Activated T-helper 9 cell treated with anti-CD3 and anti-CD28 coated beads, Interleukin-2, amount 50 U/mL, for 16 hours (primary cell): ENCODE measurements at regions not wholly inside any gene's neighbourhood (a gene's known extent, or its start where the extent isn't known, plus 50 kb on each side); places are given as distances from the start of the nearest gene placed in this dataset.

Experiments used
- DNase-seq: peaks from one replicate; pipeline ENCODE4 v3.0.0-alpha.2; 2020; ENCODE audit warnings: low read depth

DNA sequence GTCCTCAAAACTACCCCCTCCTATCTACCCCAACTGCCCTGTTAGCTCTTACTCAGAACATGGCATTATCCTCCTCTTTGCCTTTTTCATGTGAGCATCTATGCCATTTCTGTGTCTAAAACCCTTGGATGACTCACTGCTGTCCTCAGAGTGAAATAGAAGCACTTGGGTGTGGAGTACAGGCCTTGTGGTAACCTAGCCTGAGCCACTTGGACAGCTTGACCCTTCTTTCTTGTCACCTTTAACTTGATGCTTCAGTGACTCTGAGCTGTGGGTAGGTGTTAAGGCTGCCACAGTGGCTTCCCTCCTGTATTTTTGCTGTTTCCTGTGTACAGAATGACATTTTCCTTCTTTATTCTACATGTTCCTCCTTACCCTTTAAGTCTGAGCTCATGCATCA, 391.4 kb downstream of the SH3GL2 start:
- no peak for DNase-seq

DNA sequence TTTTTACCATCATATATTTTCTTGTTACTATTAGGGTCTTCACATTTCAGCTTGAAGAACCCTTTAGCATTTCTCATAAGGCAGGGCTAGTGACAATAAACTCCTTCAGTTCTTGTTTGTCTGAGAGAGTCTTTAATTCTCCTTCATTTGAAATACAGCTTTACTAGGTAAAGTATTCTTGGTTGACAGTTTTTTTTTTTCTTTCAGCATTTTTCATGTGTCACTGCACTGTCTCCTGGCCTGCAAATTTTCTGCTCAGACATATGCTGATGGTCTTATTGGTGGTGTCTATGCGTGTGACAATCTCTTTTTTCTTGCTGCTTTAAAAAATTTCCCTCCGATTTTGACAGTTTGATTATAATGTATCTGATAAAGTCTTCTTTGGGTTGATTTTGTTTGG, 399.9 kb downstream of the SH3GL2 start:
- DNase-seq: no peak

DNA sequence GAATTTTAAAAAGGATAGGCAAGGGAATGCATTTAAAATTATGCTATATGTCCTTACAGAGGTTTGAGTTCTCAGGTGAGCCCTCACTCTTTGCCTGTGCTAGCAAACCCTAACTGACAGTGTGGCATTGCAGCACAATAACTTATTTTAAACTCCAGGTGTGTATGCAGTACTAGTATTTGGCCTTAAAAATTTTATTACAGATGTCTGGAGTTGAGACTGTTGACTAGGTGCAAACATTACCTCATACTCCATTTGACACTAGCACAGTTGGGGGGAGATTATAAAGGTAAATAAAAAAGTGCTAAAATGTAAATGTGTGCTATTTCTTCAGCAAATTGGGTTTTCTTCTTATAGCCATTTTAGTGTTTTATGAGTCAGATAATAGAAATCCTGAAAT, 407.7 kb downstream of the SH3GL2 start:
- no peak for DNase-seq

- DNase-seq: no peak
Measured at GRCh38 chr9:17987189-17987588, 408.3 kb downstream of the SH3GL2 start.

DNA sequence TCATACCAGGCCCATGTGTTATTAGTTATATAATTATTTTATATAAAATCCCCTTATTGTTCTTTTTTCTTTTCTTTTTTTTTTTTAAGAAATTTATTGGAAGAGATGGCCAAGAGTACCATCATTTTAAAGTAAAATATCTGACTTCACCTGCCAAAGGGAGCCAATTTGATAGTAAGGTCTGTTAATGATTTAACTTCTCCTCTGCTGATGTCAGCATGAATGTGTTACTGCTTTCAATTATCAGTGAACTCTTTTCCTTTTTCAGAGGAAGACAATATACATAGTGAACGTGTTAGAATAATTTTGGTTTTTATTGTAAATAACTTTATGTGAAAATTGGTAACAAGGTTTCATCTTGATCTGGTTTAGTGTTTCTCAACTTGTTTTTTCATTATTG, 409.6 kb downstream of the SH3GL2 start:
- DNase-seq: no peak

GRCh38 chr9:17990602-17991001, 411.7 kb downstream of the SH3GL2 start:
- DNase-seq: no peak

DNA sequence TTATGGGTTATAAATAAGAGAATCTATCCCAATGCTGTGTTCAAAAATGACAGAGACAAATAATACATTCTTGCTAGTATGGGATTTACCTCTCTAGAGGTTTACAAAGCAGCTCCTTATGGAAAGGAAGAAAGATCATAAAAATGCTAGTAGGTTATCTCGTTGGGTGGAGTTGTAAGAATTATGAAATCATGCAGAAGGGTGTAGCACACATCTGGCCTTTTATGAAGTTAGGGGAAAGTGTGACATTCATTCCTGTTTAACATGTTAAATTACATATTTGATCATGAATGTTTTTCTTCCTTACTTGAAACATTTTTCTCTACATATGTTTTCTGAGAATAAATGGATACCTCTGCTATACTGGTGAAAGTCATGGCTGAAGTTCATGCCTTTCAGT, 414.2 kb downstream of the SH3GL2 start:
- DNase-seq: no peak

GRCh38 chr9:17994695-17995425, 416.0 kb downstream of the SH3GL2 start:
- DNase-seq: no peak

DNA sequence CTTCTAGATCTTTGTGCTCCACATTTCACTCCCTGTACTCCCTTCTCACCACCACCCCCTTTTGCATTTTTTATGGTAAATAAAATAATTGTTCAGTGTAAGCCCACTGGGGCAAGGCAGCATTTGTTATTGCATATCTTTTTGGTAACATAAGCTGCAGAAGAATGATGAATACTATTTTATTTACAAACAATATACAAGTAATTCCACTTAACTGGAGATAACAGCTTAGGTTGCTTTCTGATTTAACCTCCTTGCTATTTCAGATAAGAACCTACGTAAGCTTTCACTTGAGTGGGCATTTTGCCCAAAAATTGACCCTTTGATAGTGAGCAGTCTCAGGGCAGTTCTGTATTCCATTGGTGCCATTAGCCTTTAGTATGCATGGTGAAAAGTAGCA, 417.9 kb downstream of the SH3GL2 start:
- DNase-seq: no peak

DNA sequence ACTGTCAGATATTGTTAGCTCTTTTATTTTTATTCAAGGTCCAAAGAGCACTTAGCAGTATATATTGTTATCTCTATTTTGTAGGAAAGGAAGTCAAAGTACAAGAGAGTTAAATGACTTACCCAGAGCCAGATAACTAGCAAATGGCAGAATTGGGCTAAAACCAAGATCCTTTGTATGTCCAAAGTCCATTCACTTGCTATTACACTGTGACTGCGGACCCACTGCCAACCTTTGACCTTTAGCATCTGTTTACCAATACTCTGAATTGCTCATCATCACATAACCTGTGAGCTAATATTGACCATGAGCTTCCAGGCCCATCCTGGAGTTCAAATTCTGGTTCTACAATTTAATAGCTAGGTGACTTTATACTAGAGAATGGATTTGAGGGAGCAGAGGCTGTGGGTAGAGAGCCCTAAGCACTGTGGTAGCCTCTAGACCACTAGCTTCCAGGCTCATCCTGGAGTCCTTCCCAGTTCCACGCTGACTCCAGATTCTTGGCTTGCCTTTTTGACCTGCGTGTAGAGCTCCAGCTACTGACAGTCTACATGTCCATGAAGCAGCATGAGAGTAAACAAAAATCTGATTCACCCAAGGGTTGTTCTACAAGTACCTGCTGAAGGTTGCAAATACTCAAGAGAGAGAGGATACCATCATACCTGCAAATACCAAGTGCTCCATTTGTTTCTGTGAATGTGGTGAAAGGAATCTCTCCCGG, 424.0 kb downstream of the SH3GL2 start:
- DNase-seq: no peak

GRCh38 chr9:18006591-18006990, 427.7 kb downstream of the SH3GL2 start:
- DNase-seq: no peak

GRCh38 chr9:18007621-18008020, 428.8 kb downstream of the SH3GL2 start:
- no peak for DNase-seq

DNA sequence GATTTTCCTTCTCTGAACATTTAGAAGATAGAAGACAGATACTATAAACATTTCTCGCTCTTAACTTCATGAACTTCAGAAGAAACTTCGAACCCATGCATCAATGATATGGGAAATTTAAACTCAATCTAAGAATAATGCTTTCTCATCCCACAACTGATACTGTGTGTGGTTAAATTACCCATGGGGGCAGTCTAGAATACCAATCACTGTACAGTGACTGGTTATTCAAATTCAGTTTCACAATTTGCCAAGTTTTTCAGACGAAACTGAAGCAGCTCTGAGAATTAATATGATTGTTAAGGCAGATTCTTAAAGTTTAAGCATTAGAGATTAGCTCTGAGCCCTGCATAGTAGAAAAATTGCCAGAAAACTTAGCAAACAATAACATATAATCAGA, 431.0 kb downstream of the SH3GL2 start:
- DNase-seq: no peak

- DNase-seq: no peak
Measured at GRCh38 chr9:18010492-18010891, 431.6 kb downstream of the SH3GL2 start.

DNA sequence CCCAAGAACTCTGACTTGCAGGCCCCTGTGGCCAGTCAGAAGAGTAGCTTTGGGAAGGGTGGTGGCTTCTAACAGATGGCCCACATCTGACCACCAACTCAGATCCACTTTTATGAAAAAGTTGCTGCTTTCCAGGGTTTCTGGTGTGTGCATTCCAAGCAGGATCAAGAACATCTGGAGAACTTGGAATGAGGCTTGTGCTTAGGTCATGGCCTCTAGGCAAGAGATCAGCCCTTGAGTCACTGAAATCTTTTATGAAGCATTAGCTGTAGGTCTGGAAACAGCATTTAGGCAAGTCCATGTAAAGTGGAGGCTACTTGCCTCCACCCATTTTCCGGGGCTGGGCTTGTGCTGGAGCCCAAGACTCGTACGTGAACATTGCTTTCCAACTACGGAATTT, 433.3 kb downstream of the SH3GL2 start:
- DNase-seq: no peak

DNA sequence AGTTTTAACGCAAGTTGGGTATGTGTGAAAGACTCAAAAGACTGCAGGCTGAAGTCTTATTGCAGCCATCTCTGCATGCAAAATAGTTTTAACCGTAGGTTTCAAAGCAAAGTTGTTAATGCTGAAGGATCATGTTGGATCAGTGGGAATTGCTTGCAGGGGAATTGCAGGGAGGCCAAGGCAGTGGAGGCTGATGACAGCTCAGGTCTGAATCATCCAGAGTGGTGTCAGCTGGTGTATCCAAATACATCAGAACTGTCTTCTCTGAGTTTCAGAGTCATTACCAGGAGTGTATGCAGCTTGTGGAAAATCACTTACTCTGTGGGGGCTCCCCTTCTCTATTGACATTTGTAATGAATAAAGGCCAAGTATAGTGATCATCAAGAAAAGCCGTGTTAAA, 435.7 kb downstream of the SH3GL2 start:
- DNase-seq: no peak

DNA sequence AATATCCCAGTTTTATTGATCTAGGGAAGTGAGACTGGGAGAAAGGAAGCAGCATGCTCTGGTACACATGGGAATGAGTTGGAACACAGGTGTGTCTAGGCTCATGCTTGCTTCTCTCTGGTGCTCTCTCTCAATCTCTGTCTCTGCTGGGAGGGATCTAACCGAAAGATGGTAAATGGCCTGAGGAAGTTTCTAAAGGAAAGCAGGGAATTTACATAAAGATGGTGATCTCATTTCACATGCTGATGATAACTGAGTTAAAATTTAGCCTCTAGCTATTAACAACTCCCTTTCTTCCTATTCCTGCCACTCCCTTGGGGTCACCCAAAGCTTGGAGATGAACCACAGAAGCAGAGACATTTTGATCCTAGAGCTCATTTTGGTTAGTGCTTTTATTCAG, 436.2 kb downstream of the SH3GL2 start:
- no peak for DNase-seq

GRCh38 chr9:18017136-18017535, 438.3 kb downstream of the SH3GL2 start:
- no peak for DNase-seq

GRCh38 chr9:18018221-18018620, 439.4 kb downstream of the SH3GL2 start:
- DNase-seq: no peak

DNA sequence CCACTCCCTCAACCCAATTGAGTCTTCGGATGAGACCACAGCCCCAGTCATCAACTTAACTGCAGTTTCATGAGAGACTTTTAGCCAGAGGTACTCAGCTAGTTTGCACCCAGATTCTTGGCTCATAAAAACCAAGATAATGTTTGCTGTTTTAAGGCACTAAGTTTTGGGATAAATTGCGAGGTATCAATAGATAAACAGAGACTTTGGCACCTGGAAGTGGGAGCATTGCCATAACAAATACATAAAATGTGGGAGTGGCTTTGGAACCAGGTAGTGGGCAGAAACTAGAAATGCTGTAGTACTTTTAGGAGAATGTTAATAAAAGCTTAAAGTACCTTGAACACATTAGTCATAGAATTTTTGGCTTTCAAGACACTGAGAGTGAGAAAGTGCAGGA, 439.8 kb downstream of the SH3GL2 start:
- no peak for DNase-seq

- DNase-seq: no peak
Measured at GRCh38 chr9:18020121-18020745, 441.4 kb downstream of the SH3GL2 start.

GRCh38 chr9:18022642-18023041, 443.8 kb downstream of the SH3GL2 start:
- no peak for DNase-seq

GRCh38 chr9:18023332-18023731, 444.5 kb downstream of the SH3GL2 start:
- no peak for DNase-seq
